Stimulated activated CD4-positive, alpha-beta T cell treated with anti-CD3 and anti-CD28 coated beads, TNF-alpha, amount 100 ng/mL, for 48 hours (primary cell): ENCODE measurements at regions not wholly inside any gene's neighbourhood (a gene's known extent, or its start where the extent isn't known, plus 50 kb on each side); places are given as distances from the start of the nearest gene placed in this dataset.

ENCODE experiments used
- DNase-seq, 3 donors: peaks; one replicate each; pipeline ENCODE4 v3.0.0-alpha.2; 2020; ENCODE audit warnings: low read depth in 3 of 3

DNA sequence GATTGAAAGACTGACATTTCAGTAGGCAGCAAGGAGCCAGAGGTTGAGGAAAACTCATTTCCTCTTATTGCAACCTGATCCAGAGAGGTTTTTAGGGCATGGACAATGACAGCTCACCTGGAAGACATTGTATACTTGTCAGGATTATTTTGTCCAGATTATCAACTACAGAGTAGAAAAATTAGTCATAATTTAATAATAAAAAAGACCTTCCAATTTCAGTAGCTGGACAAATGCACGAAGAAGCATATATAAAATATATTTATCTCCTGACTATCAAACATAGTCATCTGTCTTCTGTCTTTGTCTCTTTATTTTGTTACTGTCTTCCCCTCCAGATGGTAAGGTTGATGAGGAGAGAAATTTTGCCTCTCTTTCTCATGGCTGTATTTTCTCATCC is 330.6 kb upstream of the RAG2 start:
- DNase-seq = no peak

DNA sequence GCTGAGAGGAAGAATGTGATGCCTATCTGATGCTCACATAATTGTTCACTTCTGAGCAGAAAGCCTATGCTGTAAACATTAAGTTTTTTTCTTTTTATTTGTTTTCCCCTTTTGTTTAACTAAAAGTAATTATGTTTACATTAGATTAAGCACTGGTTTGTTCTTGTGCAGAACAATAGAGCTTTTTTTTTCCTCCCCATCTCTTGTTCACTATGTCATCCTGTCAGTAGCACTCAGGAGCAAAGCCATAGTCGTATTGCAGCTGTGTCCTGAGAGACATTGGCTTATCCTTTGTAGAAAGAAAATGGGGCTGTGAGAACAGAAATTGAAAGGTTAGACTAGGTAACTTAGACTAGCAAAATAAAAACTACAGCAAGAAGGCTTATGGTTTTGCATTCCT is 301.8 kb upstream of the RAG2 start:
- DNase-seq = no peak

DNA sequence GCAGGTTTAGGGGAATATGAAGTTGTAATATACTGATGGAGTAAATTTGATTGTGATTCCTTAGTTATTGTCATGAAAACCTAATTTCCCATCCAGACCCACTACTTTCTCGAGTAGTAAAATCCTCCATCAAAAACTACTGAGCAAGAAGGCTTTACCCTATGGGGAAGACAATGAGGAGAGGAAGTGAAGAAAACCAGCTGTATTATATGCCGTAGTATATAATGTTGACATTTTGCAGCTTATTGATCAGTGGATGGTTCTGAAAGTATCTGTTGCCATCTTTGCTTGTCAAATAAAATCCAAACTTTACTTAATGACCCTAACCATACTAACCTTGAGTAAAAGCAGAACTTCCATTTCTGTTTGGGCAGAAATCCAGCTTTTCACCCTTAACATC is 292.8 kb upstream of the RAG2 start:
- DNase-seq = no peak

DNA sequence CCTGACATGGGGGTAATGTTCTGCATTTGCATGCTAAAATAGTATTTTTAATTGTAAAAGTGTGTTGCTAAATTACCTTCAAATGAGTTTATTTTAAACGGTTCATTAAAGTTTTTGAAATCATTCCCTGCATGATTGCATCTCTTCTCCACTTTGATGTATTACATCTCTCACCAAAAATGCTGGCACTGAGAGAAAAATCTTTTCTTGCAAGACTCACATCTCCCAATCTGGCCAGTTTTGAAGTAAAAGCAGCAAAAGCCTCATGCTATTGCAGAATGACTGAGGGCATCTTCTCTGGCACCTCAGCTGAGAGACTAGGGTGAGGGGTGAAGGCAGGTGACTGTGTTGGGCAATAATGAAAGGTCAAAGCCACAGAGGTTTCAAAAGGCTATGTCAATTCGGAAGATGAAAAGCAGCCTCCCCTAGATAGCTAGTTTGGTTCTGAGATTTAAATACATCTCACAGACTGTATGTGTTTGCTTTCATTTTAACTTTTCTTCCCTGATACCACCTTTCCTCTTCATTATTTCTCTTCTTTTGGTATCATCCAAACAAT is 292.2 kb upstream of the RAG2 start:
- DNase-seq = no peak

DNA sequence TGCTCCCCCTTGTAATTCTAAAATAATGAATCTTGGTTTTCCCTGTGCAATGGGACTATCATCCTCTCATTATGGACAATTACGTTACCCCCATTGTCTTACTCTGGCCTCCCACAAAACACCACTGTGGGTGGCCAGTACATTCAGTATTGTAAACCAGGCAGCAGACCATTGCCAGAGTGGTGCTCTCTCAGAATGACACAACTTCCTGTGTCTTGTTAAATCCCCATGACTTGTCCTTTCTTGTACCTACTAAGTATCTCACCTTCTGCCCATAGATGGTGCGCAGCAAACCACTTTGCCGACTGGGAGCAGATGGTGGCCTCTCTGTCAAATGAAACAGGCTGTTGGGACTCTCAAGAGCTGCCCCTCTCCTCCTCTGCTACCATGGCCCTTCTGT is 287.1 kb upstream of the RAG2 start:
- DNase-seq = no peak

DNA sequence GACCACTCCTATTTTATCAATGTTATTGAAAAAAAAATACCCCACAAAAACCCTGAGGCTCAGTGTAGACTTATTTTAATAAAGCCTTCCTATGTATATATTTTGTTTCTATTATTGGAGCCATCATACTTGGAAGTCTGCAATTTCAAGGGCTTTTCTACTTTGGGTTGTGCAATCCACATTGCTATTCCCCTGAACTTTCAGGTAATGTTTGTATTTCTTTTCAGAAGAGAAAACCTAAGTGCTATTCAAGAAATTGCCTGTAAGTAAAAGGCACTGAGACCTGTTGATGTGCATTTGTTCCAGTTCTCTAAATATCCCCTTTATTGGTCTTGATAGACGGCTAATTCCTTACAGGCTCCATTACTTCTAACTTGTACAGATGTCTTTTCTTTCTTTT is 280.7 kb upstream of the RAG2 start:
- no peak for DNase-seq

DNA sequence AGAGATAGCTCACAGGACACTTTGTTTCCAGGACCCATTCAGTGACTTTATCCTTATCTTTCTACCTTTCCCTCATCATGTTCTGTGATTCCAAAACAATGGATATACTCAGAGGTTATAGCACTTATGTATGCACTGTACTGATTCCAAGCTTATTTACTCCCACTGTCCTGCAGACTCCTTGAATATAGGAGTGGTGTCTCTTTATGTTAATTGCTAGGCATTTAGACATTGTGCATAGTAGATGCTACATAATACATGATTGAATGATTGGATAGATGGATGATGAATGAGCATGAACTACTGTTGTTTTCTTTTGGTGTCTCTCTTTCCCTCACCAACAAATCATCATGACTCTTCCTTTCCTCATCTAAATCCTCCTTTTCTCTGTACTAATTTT is 279.1 kb upstream of the RAG2 start:
- no peak for DNase-seq

DNA sequence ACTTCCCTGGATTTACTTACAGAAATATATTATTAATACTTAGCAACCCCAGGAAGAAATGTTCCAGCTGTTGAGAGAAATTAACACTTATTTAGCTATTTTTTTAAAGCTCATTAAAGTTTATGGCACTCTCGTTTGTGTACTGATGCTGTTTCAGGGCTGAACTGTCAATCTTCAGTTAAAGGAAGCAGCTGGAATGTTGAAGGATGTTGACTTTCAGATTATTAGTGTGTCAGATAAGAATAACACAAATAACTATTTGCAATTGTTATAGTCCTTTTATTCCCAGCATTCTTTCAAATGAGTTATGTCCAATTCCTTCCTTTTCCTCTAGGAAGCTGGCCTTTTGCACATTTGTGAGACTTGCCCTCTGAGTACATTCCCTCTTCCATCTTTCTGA is 278.2 kb upstream of the RAG2 start:
- no peak for DNase-seq

DNA sequence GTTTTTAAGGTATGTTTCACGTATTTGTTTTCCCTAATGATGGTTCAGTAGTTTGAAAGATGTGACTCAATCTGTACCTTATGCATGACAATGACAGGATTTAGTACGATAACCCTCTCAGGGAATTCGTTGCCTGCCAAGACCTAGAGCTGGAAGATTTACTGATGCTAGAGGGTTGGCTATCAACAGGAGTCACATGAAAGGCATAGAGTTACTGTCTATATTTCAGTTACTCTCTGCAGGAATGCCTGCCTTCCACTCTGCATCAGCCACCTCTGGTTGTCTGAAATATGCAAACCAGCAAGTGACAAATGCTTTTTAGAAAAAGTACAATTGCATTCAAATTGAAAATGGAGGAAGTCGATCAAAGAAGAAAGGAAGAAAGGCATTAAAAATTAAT is 276.3 kb upstream of the RAG2 start:
- no peak for DNase-seq

DNA sequence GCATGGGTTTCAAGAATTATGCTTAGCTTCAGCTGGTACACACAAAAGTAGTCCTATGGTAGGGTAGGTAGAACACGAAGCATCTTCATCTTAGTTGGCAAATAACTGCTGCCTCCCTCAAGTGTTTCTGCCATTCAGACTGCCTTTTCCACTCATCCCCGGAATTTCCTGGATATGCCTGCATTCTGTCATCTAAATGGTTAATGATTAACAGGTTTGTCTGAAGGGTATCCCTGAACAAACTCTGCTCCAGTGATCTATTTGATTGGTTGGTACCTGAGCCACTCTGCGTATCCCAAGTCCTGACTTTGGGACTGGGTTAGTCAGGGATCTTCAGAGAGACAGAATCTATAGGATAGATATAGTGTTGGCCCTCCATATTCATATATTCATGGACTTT is 272.3 kb upstream of the RAG2 start:
- no peak for DNase-seq

DNA sequence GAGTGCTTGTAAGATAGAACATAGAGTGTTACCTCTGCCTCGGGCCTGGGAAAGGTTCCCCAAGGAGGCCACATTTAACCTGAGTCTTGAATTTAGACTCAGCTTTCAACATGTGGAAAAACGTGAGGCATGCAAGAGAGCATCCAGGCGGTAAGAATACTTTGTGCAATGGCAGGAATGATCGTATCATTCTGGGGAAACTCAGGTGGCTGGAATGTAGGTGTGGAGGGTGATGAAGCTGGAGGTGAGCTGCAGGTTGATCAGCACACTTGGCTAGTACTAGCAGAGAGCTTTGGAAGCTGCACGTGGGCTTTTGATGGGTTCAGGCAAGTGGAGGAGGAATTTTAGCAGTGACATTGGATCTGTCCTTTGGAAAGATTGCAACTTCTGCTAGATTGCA is 270.3 kb upstream of the RAG2 start:
- DNase-seq = no peak

DNA sequence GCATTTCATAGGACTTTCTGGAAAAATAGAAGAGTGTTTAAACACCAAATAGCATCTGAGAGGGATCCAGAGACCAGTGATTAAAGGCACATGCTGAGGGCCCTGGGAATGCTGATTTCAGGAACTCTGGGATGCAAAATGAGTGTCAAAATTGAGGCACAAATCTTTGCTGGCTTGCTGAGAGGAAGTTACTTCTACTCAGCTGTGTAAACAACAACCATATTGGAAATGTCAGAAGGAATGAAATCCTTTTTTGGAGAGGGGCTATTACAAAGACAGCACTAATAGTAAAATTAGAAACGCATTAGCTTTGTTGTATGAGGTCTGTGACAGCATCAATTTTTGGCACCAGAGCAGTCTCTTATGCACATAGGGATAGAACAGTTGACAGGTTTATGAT is 267.8 kb upstream of the RAG2 start:
- no peak for DNase-seq

DNA sequence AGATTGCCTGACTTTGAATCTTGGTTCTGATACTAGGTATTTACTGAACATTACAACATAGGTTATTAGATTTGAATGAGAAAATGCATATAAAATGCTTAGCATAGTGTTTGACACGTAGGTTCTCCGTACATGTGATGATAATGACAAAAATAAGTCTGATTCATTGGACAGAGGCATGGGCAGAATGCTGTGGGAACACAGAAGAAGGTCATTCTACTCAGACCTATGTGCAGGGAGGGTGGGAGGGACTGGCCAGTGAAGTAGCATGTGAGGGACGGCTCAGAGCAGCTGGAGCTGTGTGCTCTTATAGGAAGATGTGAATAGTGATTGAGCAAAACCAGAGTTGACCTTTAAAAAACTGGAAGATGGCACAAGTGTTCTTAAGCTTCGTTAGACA is 256.8 kb upstream of the RAG2 start:
- DNase-seq = no peak

DNA sequence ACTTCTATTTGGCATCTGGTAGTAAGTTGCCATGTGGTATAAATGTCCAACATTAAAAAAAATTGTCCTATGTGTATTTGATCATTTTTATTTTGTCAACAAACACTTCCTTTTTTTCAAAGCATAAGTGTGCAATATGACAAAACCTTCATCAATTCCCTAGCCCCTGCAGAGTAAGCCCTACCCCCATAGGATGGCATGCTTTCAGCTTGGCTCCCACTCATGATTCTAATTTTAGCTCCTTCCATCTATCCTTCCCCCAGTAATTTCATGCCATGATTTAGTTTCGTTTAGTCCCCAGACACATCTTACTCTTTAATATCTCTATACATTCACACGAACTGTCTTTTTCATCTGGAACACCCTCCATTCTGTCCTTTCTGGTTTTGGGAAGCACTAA is 250.6 kb upstream of the RAG2 start:
- DNase-seq = no peak

DNA sequence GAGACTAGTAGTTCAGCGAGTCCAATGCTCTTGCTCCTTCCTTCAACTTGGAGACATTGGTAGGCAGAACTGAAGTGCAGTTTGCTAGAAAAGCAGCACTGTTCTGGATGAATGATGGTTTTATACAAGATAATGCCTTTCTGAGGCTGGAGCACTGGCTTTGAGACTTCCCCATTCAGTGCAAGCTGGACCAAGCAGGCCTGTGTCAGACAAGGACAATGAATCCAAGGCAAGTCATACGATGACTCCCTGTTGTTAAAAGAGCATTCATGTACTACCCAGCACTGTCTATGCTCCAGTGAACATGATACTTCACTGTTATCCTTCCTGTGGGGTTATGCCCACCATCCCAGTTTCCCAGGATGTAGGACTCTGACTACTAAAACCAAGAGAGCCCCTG is 242.3 kb upstream of the RAG2 start:
- no peak for DNase-seq

DNA sequence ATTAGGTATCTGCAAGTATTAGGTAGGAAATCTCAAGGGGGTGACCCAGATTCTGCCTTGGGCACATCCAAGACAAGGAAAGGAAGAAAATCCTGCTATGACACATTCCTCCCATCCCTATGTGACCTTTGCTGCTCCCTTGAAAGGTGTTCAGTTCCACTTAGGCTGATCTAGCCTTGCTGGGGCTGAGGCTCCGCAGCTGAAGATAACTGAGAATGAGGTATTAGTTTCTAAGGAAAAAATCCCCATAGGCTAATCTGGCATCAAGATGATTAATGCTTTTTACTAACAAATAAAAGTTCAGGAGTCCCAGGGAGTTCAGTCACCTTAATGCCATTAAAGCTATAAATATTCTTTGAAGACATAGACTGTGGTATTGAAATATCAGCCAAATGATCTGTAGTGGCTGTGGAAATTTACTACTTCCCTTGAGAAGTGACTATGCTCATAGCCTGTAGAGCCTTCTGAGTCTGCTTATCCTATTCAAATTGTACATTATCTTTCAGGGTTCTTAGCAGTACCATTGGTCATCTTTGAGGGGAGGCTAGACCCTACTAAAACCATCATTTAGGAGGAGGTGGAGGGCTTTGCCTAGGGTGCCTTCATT is 239.9 kb upstream of the RAG2 start:
- DNase-seq = no peak

DNA sequence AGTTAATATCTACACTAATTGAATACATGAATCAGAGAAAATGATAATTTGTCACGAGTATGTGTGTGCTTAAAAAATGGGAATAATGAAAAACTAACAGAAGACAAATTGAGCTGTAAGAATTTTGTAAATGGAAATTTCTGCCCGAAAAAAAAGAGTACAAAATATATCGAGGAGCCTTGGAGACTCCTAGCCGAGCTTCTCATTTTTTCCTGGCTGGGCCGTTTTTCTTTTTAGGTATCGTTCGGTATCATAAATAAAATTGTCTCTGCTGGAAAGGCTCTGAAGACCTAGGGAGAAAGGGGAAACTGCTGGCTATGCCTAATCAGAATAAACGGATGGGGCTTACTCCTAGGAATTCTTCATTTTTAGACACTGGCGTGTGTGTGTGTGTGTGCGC is 227.2 kb upstream of the RAG2 start:
- no peak for DNase-seq

DNA sequence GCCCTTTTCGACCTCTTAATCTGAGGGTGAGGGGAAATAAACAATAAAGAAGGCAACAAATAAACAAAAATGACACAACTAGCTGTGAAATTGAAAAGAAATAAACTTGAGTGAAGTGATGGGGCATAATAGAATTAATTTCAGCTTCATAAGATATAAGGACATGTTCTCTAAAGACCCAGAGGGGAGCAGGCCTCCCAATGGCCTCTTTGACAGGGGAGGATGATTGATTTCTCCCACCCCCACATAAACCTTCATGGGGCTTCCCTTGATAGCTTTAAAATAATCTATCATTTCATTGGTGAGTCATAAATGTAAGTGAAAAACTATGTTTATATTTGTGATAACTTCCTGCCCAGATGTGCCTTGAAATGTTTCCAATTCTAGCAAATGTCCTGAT is 226.3 kb upstream of the RAG2 start:
- DNase-seq = no peak

DNA sequence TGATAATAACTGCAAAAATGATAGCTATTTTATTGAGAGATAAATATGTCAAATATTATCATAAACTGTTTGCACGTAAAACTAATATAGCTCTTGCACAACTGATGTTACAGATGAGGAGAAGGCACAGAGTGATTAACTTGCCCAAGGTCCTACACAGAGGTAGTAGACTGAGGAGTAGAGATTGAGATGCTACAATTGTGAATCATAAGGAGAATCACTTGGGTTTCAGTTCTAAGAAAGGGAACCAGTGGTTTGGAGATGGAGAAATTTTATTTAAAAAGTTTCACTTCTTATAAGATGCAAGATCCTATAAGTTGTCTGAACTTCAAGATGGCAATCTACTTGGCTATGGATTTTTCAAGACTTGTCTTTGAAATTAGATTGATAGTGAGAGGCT is 224.8 kb upstream of the RAG2 start:
- no peak for DNase-seq

DNA sequence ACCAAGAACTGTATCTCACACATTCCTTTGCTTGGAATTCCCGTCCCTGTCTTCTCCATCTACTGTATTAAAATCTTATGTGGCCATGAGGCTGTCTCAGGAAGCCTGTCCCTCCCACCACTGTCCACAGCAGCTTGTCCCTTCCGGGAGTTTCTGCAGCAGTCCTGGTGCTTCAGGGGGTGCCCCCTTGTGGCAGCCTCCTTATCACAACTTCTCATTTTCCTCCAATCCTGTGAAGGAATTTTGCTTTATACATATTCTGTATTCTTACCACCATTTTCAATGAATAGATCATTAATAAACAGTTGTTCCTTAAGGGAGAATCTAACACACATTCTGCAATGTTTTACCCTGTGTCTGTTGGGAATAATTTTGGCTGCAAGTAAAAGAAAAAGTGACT is 220.4 kb upstream of the RAG2 start:
- DNase-seq = no peak

DNA sequence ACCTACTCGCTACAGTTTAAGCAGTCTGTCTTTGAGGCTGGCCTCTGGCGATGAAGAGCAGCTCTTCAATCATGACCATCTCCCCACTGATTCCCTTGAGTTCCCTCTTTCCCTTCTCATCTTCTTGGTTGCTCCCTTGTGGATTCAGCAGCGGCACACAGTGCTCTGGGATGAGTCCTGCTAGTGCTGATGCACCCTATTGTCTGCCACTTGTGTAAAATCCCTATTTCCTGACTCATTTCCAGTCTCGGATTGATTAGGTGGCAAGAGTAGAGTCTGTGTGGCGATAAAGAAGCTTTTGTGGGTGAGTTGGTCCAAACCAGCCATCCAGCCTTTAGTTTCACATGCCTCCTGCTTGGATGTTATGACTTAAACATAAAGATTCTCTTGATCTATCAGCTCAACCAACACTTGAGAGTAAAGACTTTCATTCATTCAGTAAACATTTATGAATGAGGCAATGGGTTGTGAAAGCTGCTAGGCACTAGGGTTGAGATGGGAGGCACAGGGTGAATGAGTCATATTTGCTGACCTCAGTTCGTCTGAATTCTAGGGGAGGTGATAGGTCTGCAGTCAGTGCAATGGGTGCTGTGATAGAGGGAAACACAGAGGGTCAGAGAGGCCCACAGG is 219.4 kb upstream of the RAG2 start:
- DNase-seq = no peak

DNA sequence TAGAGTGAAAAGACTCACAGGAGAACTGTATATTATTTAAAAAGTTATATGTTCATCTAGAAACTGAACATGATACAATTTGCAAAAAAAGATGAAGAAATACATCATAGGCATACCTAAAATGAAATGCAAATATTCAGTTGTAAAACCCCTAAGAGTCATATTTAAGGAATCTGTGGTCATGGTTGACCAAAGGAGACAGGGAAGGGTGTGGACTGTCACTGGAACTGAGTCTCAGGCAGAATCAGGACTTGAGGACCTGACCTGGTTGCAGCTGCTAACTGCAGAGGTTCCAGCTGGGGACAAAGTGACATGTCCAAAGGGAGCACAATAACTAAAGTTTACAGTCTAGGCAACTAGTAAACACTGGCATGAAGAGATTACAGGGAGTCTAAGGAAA is 211.3 kb upstream of the RAG2 start:
- DNase-seq = no peak

DNA sequence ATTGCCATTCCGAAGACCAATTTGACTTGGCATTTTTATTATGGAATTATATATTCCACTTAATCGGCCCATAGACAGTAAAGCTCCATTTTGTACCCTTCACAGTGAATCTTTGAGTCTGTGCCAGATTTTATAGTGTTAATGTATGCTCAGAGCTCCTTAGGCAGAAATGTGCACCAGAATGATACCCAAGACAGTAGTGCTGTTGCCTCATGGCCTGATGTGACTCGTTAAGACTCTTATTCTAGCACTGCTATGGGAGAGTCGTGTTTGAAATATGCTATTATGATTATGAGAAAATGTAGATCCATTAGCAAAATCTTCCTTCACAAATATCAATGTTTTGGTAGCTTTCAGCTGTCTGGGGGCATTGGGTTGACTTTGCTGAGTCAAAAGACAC is 209.8 kb upstream of the RAG2 start:
- DNase-seq = no peak

DNA sequence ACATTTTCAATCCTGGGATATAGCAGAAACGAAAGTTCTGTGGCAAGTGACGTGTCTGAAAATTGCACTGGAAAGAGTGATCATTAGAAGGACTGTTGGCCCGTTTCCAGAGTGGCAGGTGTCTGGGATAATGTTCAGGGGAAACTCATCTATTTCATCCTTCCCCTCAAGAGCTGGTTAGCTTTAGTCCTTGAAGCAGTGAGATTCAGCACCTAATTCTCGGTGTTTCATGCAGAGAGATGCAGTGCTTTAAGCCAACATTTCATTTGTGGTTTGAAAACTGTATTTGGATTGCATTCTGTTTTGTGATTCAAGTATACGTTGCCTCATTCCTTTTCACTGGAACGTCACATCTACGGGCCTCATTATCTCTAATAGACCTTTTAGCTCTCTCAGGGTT is 205.0 kb upstream of the RAG2 start:
- no peak for DNase-seq
